ENCODE measurements at regions not wholly inside any gene's neighbourhood (a gene's known extent, or its start where the extent isn't known, plus 50 kb on each side); places are given as distances from the start of the nearest gene placed in this dataset.

DNA sequence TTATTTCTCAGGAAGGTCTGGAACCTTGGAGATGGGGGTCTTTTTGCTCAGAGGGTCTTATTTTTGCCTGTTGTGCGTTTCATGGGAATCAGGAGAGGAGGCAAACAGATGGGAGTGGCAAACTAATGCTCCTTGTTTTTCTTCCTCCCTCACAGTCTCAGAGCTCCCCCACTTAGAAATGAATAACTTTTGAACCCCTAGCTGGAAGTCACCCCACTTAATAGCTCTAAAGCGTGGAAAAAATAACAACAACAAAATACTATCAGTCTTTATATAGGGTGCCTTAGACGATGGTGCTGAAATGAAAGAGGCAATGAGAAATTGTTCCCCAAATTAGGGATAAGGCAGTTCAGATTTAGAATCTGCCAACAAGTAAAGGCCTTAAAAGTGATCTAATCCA is 76.8 kb upstream of the BDNF start:
- TF ChIP-seq, protein P1, sequence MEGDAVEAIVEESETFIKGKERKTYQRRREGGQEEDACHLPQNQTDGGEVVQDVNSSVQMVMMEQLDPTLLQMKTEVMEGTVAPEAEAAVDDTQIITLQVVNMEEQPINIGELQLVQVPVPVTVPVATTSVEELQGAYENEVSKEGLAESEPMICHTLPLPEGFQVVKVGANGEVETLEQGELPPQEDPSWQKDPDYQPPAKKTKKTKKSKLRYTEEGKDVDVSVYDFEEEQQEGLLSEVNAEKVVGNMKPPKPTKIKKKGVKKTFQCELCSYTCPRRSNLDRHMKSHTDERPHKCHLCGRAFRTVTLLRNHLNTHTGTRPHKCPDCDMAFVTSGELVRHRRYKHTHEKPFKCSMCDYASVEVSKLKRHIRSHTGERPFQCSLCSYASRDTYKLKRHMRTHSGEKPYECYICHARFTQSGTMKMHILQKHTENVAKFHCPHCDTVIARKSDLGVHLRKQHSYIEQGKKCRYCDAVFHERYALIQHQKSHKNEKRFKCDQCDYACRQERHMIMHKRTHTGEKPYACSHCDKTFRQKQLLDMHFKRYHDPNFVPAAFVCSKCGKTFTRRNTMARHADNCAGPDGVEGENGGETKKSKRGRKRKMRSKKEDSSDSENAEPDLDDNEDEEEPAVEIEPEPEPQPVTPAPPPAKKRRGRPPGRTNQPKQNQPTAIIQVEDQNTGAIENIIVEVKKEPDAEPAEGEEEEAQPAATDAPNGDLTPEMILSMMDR (IDR thresholded peaks at IDR 0.05; ENCODE audit: low read depth, low read length, missing input control), result no peak
- TF ChIP-seq, protein P2, sequence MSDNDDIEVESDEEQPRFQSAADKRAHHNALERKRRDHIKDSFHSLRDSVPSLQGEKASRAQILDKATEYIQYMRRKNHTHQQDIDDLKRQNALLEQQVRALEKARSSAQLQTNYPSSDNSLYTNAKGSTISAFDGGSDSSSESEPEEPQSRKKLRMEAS (IDR thresholded peaks at IDR 0.05), result no peak
- TF ChIP-seq HNF4G (IDR thresholded peaks at IDR 0.05), result no peak
- TF ChIP-seq GABPA (IDR thresholded peaks at IDR 0.05 in 1 of 2, conservative IDR thresholded peaks at IDR 0.05 in 1 of 2), result no peak
- TF ChIP-seq TAF1 (conservative IDR thresholded peaks at IDR 0.05), result no peak
- TF ChIP-seq, protein P3, sequence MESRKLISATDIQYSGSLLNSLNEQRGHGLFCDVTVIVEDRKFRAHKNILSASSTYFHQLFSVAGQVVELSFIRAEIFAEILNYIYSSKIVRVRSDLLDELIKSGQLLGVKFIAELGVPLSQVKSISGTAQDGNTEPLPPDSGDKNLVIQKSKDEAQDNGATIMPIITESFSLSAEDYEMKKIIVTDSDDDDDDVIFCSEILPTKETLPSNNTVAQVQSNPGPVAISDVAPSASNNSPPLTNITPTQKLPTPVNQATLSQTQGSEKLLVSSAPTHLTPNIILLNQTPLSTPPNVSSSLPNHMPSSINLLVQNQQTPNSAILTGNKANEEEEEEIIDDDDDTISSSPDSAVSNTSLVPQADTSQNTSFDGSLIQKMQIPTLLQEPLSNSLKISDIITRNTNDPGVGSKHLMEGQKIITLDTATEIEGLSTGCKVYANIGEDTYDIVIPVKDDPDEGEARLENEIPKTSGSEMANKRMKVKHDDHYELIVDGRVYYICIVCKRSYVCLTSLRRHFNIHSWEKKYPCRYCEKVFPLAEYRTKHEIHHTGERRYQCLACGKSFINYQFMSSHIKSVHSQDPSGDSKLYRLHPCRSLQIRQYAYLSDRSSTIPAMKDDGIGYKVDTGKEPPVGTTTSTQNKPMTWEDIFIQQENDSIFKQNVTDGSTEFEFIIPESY (IDR thresholded peaks at IDR 0.05), result no peak

Data from liver (tissue), 3 donors.